PC-3 (cell line): ENCODE measurements at regions not wholly inside any gene's neighbourhood (a gene's known extent, or its start where the extent isn't known, plus 50 kb on each side); places are given as distances from the start of the nearest gene placed in this dataset.

Experiments used
- ATAC-seq: fragments of 200-7000 bp; cut with Tn5 transposase; 2 replicates; pipeline ENCODE4 v1.9.1; 2020; ENCODE audit warnings: mild to moderate bottlenecking, moderate library complexity
- BruUV-seq: library from RNA; stranded (reverse); fragments of 400-500 nt; replicated peaks from 2 replicates; lab custom pipeline; 2021; lab: Mats Ljungman, UMichigan
- CTCF ChIA-PET: fragments of 300-600 bp; sonication (Branson Sonifier 250); formaldehyde crosslinking; loops from one replicate; lab custom pipeline; 2022; ENCODE audit warnings: antibody characterized with exemption; lab: Charles Lee
- POLR2A ChIA-PET: fragments of 300-600 bp; sonication (Branson Sonifier 250); formaldehyde crosslinking; loops from one replicate; lab custom pipeline; 2022; ENCODE audit warnings: antibody characterized with exemption; ENCODE audit not compliant: unreplicated experiment; lab: Charles Lee
- DNase-seq: peaks from one replicate; pipeline ENCODE4 v3.0.0-alpha.2; 2015
- H2AFZ ChIP-seq: fragments of 300-600 bp; sonication (generic); 2 replicates; pipeline ENCODE4 v1.6.0; 2016; ENCODE audit warnings: antibody characterized with exemption, low read length
- H3F3A ChIP-seq: fragments of 300-600 bp; sonication (generic); one replicate; pipeline ENCODE4 v1.6.0; 2017; ENCODE audit warnings: antibody characterized with exemption, low read length, control low read depth, mild to moderate bottlenecking; ENCODE audit not compliant: unreplicated experiment
- H3K27ac ChIP-seq: fragments of 300-600 bp; sonication (generic); 2 replicates; pipeline ENCODE4 v1.5.1; 2016; ENCODE audit warnings: mild to moderate bottlenecking, low read length
- H3K27me3 ChIP-seq: fragments of 300-600 bp; sonication (generic); 2 replicates; pipeline ENCODE4 v1.6.1; 2016; ENCODE audit warnings: low read length, mixed read lengths
- H3K36me3 ChIP-seq: fragments of 300-600 bp; sonication (generic); 2 replicates; pipeline ENCODE4 v1.6.1; 2016; ENCODE audit warnings: low read depth, mixed run types, low read length, mixed read lengths
- H3K4me1 ChIP-seq: fragments of 300-600 bp; sonication (generic); 2 replicates; pipeline ENCODE4 v1.5.1; 2016; ENCODE audit warnings: low read length; ENCODE audit not compliant: insufficient read depth
- H3K4me2 ChIP-seq: fragments of 300-600 bp; sonication (generic); 2 replicates; pipeline ENCODE4 v1.6.0; 2016; ENCODE audit warnings: low read length
- H3K4me3 ChIP-seq: fragments of 300-600 bp; sonication (generic); 2 replicates; pipeline ENCODE4 v1.5.1; 2016; ENCODE audit warnings: mild to moderate bottlenecking, low read length, mixed read lengths
- H3K79me2 ChIP-seq: fragments of 300-600 bp; sonication (generic); 2 replicates; pipeline ENCODE4 v1.6.1; 2017; ENCODE audit warnings: low read length, mixed read lengths
- H3K9ac ChIP-seq: fragments of 300-600 bp; sonication (generic); 2 replicates; pipeline ENCODE4 v1.6.0; 2016; ENCODE audit warnings: mild to moderate bottlenecking, low read length
- H3K9me2 ChIP-seq: fragments of 300-600 bp; sonication (generic); replicated peaks from 2 replicates; pipeline ENCODE4 v1.6.1; 2016; ENCODE audit warnings: mixed run types, low read length, mixed read lengths
- H3K9me3 ChIP-seq: fragments of 300-600 bp; sonication (generic); 2 replicates; pipeline ENCODE4 v1.6.1; 2016; ENCODE audit warnings: low read length, mixed read lengths
- H4K20me1 ChIP-seq: fragments of 300-600 bp; sonication (generic); 2 replicates; pipeline ENCODE4 v1.6.1; 2016; ENCODE audit warnings: low read length, mixed read lengths
- EZH2 ChIP-seq: fragments of 300-600 bp; sonication (generic); IDR thresholded peaks from one replicate; pipeline ENCODE4 v1.6.1; 2017; ENCODE audit warnings: antibody characterized with exemption, mild to moderate bottlenecking, low read length; ENCODE audit not compliant: unreplicated experiment
- EZH2phosphoT487 ChIP-seq: fragments of 300-600 bp; sonication (generic); IDR thresholded peaks from 2 replicates; pipeline ENCODE4 v1.6.1; 2018; ENCODE audit warnings: mild to moderate bottlenecking, antibody characterized with exemption, low read length, borderline replicate concordance
- intact Hi-C: fragments of 100-400 bp; cut with micrococcal nuclease; formaldehyde crosslinking; loops from 2 replicates; pipeline ENCODE4 v1.9.0; 2023
- TF ChIP-seq, protein P1 (sequence below): fragments of 300-600 bp; sonication (generic); conservative IDR thresholded peaks from 2 replicates; pipeline ENCODE4 v1.5.1; 2017; ENCODE audit warnings: antibody characterized with exemption, low read depth, mild to moderate bottlenecking, low read length

DNA sequence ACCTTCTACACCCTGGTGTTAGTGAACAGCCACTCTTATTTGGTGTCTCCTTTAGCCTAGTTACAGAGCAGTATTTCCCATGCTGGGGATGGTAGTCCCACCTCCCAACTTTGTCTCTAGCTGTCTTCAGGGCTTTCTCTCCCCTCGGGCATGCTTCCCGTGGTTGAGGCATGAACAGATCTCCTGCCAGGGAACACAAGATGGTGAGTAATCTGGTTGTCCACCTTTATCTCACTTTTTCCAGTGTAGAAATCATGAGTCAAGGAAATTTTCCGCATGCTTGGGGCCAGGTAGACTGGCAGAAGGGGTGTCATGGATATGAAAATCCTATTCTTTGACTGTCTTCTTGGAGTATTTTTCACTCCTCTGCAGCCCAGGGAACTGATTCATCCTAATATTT lies 532.9 kb downstream of the ANXA1 start:
- H3K4me3 ChIP-seq, result no peak overlapping the region
- no peak overlapping the region for H3K9ac ChIP-seq
- H3K4me2 ChIP-seq, result peak overlapping the region; percentile 48
- peak overlapping the region; percentile 68 for H3K27ac ChIP-seq
- ATAC-seq (no peak), DNase-seq (peak; percentile 74)
- H2AFZ ChIP-seq, result 0 out of 2 replicates have a peak overlapping the region, but pooled peaks have one; percentile 22
- TF ChIP-seq, protein P1, sequence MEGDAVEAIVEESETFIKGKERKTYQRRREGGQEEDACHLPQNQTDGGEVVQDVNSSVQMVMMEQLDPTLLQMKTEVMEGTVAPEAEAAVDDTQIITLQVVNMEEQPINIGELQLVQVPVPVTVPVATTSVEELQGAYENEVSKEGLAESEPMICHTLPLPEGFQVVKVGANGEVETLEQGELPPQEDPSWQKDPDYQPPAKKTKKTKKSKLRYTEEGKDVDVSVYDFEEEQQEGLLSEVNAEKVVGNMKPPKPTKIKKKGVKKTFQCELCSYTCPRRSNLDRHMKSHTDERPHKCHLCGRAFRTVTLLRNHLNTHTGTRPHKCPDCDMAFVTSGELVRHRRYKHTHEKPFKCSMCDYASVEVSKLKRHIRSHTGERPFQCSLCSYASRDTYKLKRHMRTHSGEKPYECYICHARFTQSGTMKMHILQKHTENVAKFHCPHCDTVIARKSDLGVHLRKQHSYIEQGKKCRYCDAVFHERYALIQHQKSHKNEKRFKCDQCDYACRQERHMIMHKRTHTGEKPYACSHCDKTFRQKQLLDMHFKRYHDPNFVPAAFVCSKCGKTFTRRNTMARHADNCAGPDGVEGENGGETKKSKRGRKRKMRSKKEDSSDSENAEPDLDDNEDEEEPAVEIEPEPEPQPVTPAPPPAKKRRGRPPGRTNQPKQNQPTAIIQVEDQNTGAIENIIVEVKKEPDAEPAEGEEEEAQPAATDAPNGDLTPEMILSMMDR, result no peak
- no peak for TF ChIP-seq EZH2phosphoT487
- intact Hi-C loops, result loop anchor here (5.0 to 10.0 kb wide), 3 partner anchors 690 to 963 kb away; no protein-coding TSS in a partner anchor
- no TSS peak for BruUV-seq
- ChIA-PET POLR2A (no interaction called here), CTCF (interaction anchor here (0.5 kb wide), 1 partner anchor 953 kb away, joined by 3 read pairs; no protein-coding TSS in a partner anchor)
- no peaks in the 10 kb centered on the region for H3K27me3 ChIP-seq
- H3F3A ChIP-seq, result no peaks in the 10 kb centered on the region
- H4K20me1 ChIP-seq, result no peaks in the 10 kb centered on the region
- no peaks in the 10 kb centered on the region for H3K9me2 ChIP-seq
- no peaks in the 10 kb centered on the region for H3K79me2 ChIP-seq
- no peaks in the 10 kb centered on the region for H3K36me3 ChIP-seq
- H3K4me1 ChIP-seq, result peaks cover 6% of the 10 kb centered on the region; the same call in 1 of the 2 replicates
- H3K9me3 ChIP-seq, result no peaks in the 10 kb centered on the region

DNA sequence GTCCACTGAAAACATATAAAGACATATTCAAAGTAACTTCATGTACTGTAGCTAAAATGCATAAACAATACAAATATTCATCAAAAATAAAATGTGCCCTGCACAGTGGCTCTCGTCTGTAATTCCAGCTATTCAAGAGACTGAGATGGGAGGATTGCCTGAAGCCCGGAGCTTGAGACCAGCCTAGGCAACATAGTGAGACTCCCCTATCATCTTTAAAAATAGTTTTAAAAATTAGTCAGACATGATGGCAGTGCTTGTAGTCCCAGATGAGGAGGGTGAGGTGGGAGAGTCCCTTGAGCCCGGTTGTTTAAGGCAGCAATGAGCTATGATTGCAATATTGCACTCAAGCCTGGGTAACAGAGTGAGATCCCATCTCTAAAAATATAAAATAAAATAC lies 534.1 kb downstream of the ANXA1 start:
- H3K27me3 ChIP-seq, result no peaks in the 10 kb centered on the region
- ATAC-seq (no peak), DNase-seq (no peak)
- no TSS peak for BruUV-seq
- H3K4me1 ChIP-seq, result peaks cover 6% of the 10 kb centered on the region; the same call in 1 of the 2 replicates
- no peak overlapping the region for H3K4me3 ChIP-seq
- intact Hi-C loops, result loop anchor here (10.0 kb wide), 1 partner anchor 689 kb away; no protein-coding TSS in a partner anchor
- no peaks in the 10 kb centered on the region for H4K20me1 ChIP-seq
- H3K27ac ChIP-seq, result no peak overlapping the region
- no peaks in the 10 kb centered on the region for H3K9me2 ChIP-seq
- no peaks in the 10 kb centered on the region for H3K36me3 ChIP-seq
- CTCF ChIA-PET, result no interaction called here
- H3K79me2 ChIP-seq, result no peaks in the 10 kb centered on the region
- POLR2A ChIA-PET, result no interaction called here
- no peaks in the 10 kb centered on the region for H3K9me3 ChIP-seq
- TF ChIP-seq EZH2phosphoT487 (no peak), EZH2 (no peak)
- TF ChIP-seq, protein P1, result no peak
- H3K4me2 ChIP-seq, result no peak overlapping the region
- no peaks in the 10 kb centered on the region for H3F3A ChIP-seq
- no peak overlapping the region for H2AFZ ChIP-seq
- no peak overlapping the region for H3K9ac ChIP-seq

DNA sequence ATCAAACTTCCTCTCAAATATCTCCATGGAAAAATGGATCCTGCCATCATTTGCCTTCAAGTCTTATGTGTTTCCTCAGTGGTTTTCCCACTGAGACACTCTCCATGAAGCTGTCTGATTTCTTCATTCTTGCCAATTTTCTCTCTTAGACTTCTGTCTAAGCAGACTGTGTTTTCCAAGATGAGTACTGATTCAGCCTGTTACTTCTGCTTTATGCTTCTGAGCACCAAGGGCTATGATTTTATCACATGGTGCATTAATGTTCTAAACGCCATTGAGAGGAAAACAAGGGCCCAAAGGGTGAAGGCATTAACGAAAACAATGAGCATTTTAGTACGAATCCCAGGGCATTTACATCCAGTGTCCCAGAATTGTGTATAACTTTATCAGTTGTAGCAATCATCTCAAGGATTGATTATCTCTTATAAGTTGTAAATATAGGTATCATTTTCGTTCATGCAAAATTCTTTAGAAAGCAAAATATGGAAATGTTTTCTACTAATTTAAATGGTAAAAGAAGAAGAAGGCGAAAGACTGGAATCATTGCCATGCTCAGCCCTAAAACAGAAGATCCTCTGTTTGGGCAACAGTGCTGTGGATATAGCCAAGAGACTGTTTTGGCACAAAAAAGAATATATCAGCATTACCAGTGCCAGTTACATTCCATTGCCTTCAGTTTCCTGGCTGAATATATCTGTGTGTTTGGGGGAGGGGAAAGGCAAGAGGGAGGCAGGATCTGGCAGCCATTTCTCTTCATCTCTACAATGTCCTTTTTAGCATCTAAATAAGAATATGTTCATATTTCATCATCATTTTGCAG lies 537.6 kb downstream of the ANXA1 start:
- Histone ChIP-seq H3K9me2 (no peaks in the 10 kb centered on the region), H3K4me1 (peaks cover 3% of the 10 kb centered on the region; the same call in 1 of the 2 replicates), H3K27ac (no peak overlapping the region), H3K9ac (no peak overlapping the region), H3K27me3 (no peaks in the 10 kb centered on the region), H3K4me2 (no peak overlapping the region), H3F3A (no peaks in the 10 kb centered on the region), H2AFZ (no peak overlapping the region), H3K4me3 (no peak overlapping the region), H4K20me1 (no peaks in the 10 kb centered on the region), H3K9me3 (no peaks in the 10 kb centered on the region), H3K79me2 (no peaks in the 10 kb centered on the region), H3K36me3 (no peaks in the 10 kb centered on the region)
- ChIA-PET POLR2A (no interaction called here), CTCF (no interaction called here)
- TF ChIP-seq, protein P1, result no peak
- TF ChIP-seq EZH2phosphoT487, result no peak
- no peak for TF ChIP-seq EZH2
- no TSS peak for BruUV-seq
- intact Hi-C loops, result loop anchor here (10.0 kb wide), 1 partner anchor 686 kb away; no protein-coding TSS in a partner anchor
- DNase-seq (no peak), ATAC-seq (no peak)
